ENCODE measurements at regions not wholly inside any gene's neighbourhood (a gene's known extent, or its start where the extent isn't known, plus 50 kb on each side); places are given as distances from the start of the nearest gene placed in this dataset.

DNA sequence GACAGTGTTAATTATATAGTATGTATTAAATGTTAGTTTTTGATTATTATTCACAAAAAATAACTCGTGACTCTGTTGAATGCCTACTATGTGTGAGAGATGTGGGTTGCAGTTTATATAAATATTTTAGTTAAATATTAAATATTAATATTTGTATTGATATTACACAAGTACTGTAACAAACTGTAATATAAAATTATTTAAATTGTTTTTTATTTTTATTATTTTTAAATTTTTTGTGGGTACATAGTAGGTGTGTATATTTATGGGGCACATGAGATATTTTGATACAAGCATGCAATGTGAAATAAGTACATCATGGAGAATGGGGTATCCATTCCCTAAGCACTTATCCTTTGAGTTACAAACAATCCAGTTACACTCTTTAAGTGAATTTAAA lies 196.1 kb upstream of the ZNF717 start:
- Mint-ChIP-seq H3K36me3 (ENCODE audit: low read depth, unreplicated experiment) (no peaks in the 10 kb centered on the region), H3K27me3 (ENCODE audit: unreplicated experiment) (no peaks in the 10 kb centered on the region), H3K27ac (ENCODE audit: unreplicated experiment) (no peak overlapping the region), H3K9me3 (ENCODE audit: unreplicated experiment) (no peaks in the 10 kb centered on the region), H3K4me3 (ENCODE audit: unreplicated experiment) (no peak overlapping the region), H3K4me1 (ENCODE audit: unreplicated experiment) (no peaks in the 10 kb centered on the region)
- TF ChIP-seq CTCF (IDR thresholded peaks at IDR 0.05; ENCODE audit: unreplicated experiment), result no peak
- no peak for DNase-seq (ENCODE audit: low spot score)

DNA sequence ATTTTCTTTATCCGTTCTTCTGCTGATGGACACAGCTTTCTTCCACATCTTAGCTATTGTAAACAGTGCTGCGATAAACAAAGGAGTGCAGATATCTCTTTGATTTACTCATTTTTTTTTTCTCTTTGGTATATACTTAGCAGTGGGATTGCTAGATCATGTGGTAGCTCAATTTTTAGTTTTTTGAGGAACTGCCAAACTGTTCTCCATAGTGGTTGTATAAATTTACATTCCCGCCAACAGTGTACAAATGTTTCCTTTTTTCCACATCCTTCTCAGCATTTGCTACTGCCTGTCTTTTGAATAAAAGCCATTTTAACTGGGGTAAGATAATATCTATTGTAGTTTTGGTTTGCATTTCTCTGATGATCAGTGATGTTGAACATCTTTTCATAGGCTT lies 196.8 kb upstream of the ZNF717 start:
- no peaks in the 10 kb centered on the region for H3K4me1 Mint-ChIP-seq (ENCODE audit: unreplicated experiment)

DNA sequence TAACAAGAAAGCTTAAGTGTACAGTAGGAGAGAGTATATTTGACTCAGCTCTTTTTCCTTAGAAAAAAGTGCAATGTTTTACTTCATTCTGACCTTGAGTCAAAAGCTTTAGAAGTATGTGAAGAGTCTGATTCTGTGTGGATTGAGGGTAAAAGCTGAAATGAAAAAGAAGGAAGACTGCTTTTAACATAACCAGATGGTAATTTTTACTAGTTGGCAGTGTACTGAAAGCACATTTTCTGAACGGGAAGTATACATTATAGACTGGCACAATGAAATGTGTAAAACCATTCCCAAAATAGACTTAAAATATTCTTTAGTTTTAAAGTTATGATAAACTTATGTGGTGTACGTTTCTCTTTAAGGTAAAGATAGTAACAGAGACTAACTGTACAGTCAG lies 197.8 kb upstream of the ZNF717 start:
- TF ChIP-seq CTCF (IDR thresholded peaks at IDR 0.05; ENCODE audit: unreplicated experiment), result no peak
- Mint-ChIP-seq H3K36me3 (ENCODE audit: low read depth, unreplicated experiment) (no peaks in the 10 kb centered on the region), H3K27ac (ENCODE audit: unreplicated experiment) (no peak overlapping the region), H3K9me3 (ENCODE audit: unreplicated experiment) (no peaks in the 10 kb centered on the region), H3K4me1 (ENCODE audit: unreplicated experiment) (no peaks in the 10 kb centered on the region), H3K4me3 (ENCODE audit: unreplicated experiment) (no peak overlapping the region), H3K27me3 (ENCODE audit: unreplicated experiment) (no peaks in the 10 kb centered on the region)
- DNase-seq (ENCODE audit: low spot score), result no peak

More for the DNA sequence above, 196.8 kb upstream of the ZNF717 start:
- no peak for TF ChIP-seq CTCF (IDR thresholded peaks at IDR 0.05; ENCODE audit: unreplicated experiment)
- Mint-ChIP-seq H3K27ac (ENCODE audit: unreplicated experiment) (no peak overlapping the region), H3K4me3 (ENCODE audit: unreplicated experiment) (no peak overlapping the region), H3K9me3 (ENCODE audit: unreplicated experiment) (no peaks in the 10 kb centered on the region), H3K27me3 (ENCODE audit: unreplicated experiment) (no peaks in the 10 kb centered on the region), H3K36me3 (ENCODE audit: low read depth, unreplicated experiment) (no peaks in the 10 kb centered on the region)
- DNase-seq (ENCODE audit: low spot score), result no peak

DNA sequence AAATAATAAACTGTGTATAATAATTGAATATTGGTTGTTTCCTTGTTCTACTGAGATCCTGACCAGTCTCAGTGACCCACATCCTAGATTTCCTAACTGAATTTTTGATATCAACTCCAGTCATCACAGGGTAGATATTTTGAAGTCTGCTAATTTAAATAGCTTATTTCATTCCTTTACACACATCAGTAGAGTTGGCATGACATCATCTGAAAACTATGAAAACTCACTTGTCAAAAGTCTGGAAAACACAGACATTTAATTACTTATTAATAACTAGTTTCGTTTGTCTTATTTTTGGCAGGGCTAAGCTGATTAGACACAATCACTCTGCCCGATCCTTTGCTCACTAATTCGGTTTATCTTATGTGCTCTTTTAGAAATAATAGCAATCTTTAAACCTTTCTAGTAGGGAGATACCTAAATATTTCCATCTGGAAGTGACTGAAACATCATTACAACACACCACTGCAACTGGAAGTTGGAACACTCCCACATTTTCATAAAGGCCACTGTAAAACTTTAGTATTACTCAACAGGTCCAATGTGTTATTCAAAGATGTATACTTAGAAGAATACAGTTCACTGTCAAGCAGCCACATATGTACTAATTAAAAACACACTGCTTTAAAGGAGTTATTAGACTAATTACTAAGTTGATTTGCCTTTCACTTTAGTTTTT lies 198.4 kb upstream of the ZNF717 start:
- no peaks in the 10 kb centered on the region for H3K9me3 Mint-ChIP-seq (ENCODE audit: unreplicated experiment)
- H3K4me1 Mint-ChIP-seq (ENCODE audit: unreplicated experiment), result no peaks in the 10 kb centered on the region
- H3K4me3 Mint-ChIP-seq (ENCODE audit: unreplicated experiment), result no peak overlapping the region
- no peak for TF ChIP-seq CTCF (IDR thresholded peaks at IDR 0.05; ENCODE audit: unreplicated experiment)
- H3K27me3 Mint-ChIP-seq (ENCODE audit: unreplicated experiment), result no peaks in the 10 kb centered on the region
- DNase-seq (ENCODE audit: low spot score), result no peak
- H3K36me3 Mint-ChIP-seq (ENCODE audit: low read depth, unreplicated experiment), result no peaks in the 10 kb centered on the region
- H3K27ac Mint-ChIP-seq (ENCODE audit: unreplicated experiment), result no peak overlapping the region

DNA sequence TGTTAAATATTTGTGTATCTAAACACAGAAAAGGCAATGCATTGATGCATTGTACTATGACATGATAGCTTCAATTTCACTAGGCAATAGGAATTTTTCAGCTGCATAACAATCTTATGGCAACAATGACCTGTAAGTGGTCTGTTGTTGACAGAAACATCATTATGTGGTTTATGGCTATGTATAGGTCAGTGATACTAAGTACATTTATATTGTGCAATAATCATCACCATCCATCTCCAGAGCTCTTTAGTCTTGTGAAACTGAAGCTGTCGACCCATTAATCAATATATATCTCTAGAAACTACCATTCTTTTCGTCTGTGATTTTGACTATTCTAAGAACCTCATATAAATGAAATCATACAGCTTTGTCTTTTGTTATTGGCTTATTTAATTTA lies 200.1 kb upstream of the ZNF717 start:
- Mint-ChIP-seq H3K9me3 (ENCODE audit: unreplicated experiment) (no peaks in the 10 kb centered on the region), H3K36me3 (ENCODE audit: low read depth, unreplicated experiment) (no peaks in the 10 kb centered on the region), H3K4me3 (ENCODE audit: unreplicated experiment) (no peak overlapping the region), H3K4me1 (ENCODE audit: unreplicated experiment) (no peaks in the 10 kb centered on the region), H3K27me3 (ENCODE audit: unreplicated experiment) (no peaks in the 10 kb centered on the region), H3K27ac (ENCODE audit: unreplicated experiment) (no peak overlapping the region)
- no peak for DNase-seq (ENCODE audit: low spot score)
- TF ChIP-seq CTCF (IDR thresholded peaks at IDR 0.05; ENCODE audit: unreplicated experiment), result no peak

Data from endothelial cell (in vitro differentiated cells).